Stomach (tissue), 8 donors: ENCODE measurements at regions not wholly inside any gene's neighbourhood (a gene's known extent, or its start where the extent isn't known, plus 50 kb on each side); places are given as distances from the start of the nearest gene placed in this dataset.

ENCODE experiments used
- DNase-seq, 2 donors: peaks; one replicate each; pipeline versions ENCODE4 v3.0.0 to v3.0.0-alpha.2; 2013 to 2019
- H3K27ac ChIP-seq, 5 donors: fragments of 200-600 bp in 4 of 5; sonication (generic) in 4 of 5; one replicate each; pipeline ENCODE4 v1.5.1; 2013 to 2019; ENCODE audit warnings: mild to moderate bottlenecking in 1 of 5, moderate library complexity in 1 of 5
- H3K27me3 ChIP-seq, 3 donors: fragments of 200-600 bp; sonication (generic); one replicate each; pipeline ENCODE4 v1.5.1; 2017 to 2019; ENCODE audit warnings: mixed run types in 1 of 3
- H3K36me3 ChIP-seq, 4 donors: fragments of 200-600 bp; sonication (generic); 1 replicate in 3 of 4; 2 replicates in 1 of 4; pipeline ENCODE4 v1.5.1; 2016 to 2019
- H3K4me1 ChIP-seq, 4 donors: fragments of 200-600 bp; sonication (generic); one replicate each; pipeline ENCODE4 v1.5.1; 2016 to 2019
- H3K4me3 ChIP-seq, 4 donors: fragments of 200-600 bp; sonication (generic) in 3 of 4; one replicate each; pipeline ENCODE4 v1.5.1; 2016 to 2019; ENCODE audit warnings: mild to moderate bottlenecking in 1 of 4
- H3K9me3 ChIP-seq, 4 donors: fragments of 200-600 bp; sonication (generic); one replicate each; pipeline ENCODE4 v1.5.1; 2016 to 2019
- CTCF ChIP-seq, 7 experiments: fragments of 450-650 bp in 4 of 7; fragments of 200-600 bp in 3 of 7; sonication (generic) in 3 of 7; IDR thresholded peaks; one replicate each; pipeline ENCODE4 v1.5.1; 2016 to 2019; ENCODE audit warnings: antibody characterized with exemption in 7 of 7, control low read depth in 2 of 7, mild to moderate bottlenecking in 1 of 7
- EP300 ChIP-seq: sonication (generic); formaldehyde crosslinking; IDR thresholded peaks from one replicate; pipeline ENCODE4 v1.6.1; 2017; ENCODE audit warnings: antibody characterized with exemption
- POLR2A ChIP-seq, 4 donors: fragments of 450-650 bp; IDR thresholded peaks; one replicate each; pipeline ENCODE4 v1.6.1; 2016; ENCODE audit warnings: antibody characterized with exemption in 4 of 4, control low read depth in 2 of 4, mild to moderate bottlenecking in 1 of 4, moderate library complexity in 1 of 4
- POLR2AphosphoS5 ChIP-seq, 3 donors: sonication (generic); formaldehyde crosslinking; IDR thresholded peaks; one replicate each; pipeline ENCODE4 v1.6.1; 2016; ENCODE audit warnings: antibody characterized with exemption in 3 of 3
- whole genome bisulfite sequencing, 5 donors: extraction: QIAGEN DNeasy Blood & Tissue Kit in 3 of 5; methylation state at CpG; one replicate each; pipeline versions ENCODE4 v1.1.5 to v1.1.7; 2013 to 2018; 5-methylcytosine and 5-hydroxymethylcytosine counted together
- intact Hi-C: fragments of 100-400 bp; cut with DNase I; formaldehyde crosslinking; loops from one replicate; pipeline ENCODE4 v1.15.1; 2023; ENCODE audit warnings: low total_unique reads
- donor health status: healthy with polysubstance abuse.
- donor health status: Bipolar disorder and iron deficiency.
- donor health status: healthy.

- Histone ChIP-seq H3K9me3 (peaks cover 0 to 7% (median 2%) of the 10 kb centered on the region in 4 donors), H3K36me3 (no peaks in the 10 kb centered on the region), H3K4me1 (no peaks in the 10 kb centered on the region), H3K27me3 (no peaks in the 10 kb centered on the region), H3K4me3 (no peak overlapping the region), H3K27ac (no peak overlapping the region)
- TF ChIP-seq POLR2A (IDR thresholded peaks at IDR 0.05), result no peak
- TF ChIP-seq POLR2AphosphoS5 (IDR thresholded peaks at IDR 0.05), result no peak
- TF ChIP-seq CTCF (IDR thresholded peaks at IDR 0.05), result no peak
- no peak for TF ChIP-seq EP300
- intact Hi-C loops, result no loop called here
- 64 to 89% (median 79%) methylated on average over 1 of the region's 1 CpG for WGBS, 5 donors
- no peak for DNase-seq
Observed at GRCh38 chr3:107008213-107008612, 369.0 kb upstream of the CCDC54 start.

GRCh38 chr3:107013641-107014040 is 363.6 kb upstream of the CCDC54 start:
- 92 to 98% (median 97%) methylated on average over 1 of the region's 1 CpG for WGBS, 5 donors
- Histone ChIP-seq H3K4me1 (no peaks in the 10 kb centered on the region), H3K4me3 (no peak overlapping the region), H3K9me3 (peaks cover 0 to 13% (median 2%) of the 10 kb centered on the region in 4 donors), H3K27ac (no peak overlapping the region), H3K27me3 (no peaks in the 10 kb centered on the region), H3K36me3 (no peaks in the 10 kb centered on the region)
- intact Hi-C loops, result no loop called here
- TF ChIP-seq POLR2AphosphoS5 (IDR thresholded peaks at IDR 0.05) (no peak), POLR2A (IDR thresholded peaks at IDR 0.05) (no peak), EP300 (no peak), CTCF (IDR thresholded peaks at IDR 0.05) (no peak)
- no peak for DNase-seq

- peak in 1 of 2 donors; percentile 16 for DNase-seq
- WGBS, 5 donors, result 42 to 52% (median 50%) methylated on average over 2 of the region's 2 CpGs
- no peak overlapping the region for H3K27ac ChIP-seq
- H3K4me1 ChIP-seq, result no peaks in the 10 kb centered on the region
- TF ChIP-seq EP300 (no peak), POLR2AphosphoS5 (IDR thresholded peaks at IDR 0.05) (no peak), CTCF (IDR thresholded peaks at IDR 0.05) (no peak)
- intact Hi-C loops, result no loop called here
- H3K4me3 ChIP-seq, result no peak overlapping the region
- H3K27me3 ChIP-seq, result no peaks in the 10 kb centered on the region
- H3K9me3 ChIP-seq, result no peaks in the 10 kb centered on the region
- no peaks in the 10 kb centered on the region for H3K36me3 ChIP-seq
Observed at GRCh38 chr3:107024551-107025026, 352.6 kb upstream of the CCDC54 start.

- TF ChIP-seq POLR2AphosphoS5 (IDR thresholded peaks at IDR 0.05) (no peak), POLR2A (IDR thresholded peaks at IDR 0.05) (no peak), EP300 (no peak), CTCF (IDR thresholded peaks at IDR 0.05) (no peak)
- no peak overlapping the region for H3K27ac ChIP-seq
- WGBS, 5 donors, result 11 to 48% (median 28%) methylated on average over 3 of the region's 3 CpGs
- H3K4me3 ChIP-seq, result no peak overlapping the region
- H3K9me3 ChIP-seq, result no peaks in the 10 kb centered on the region
- intact Hi-C loops, result no loop called here
- DNase-seq, result no peak
- H3K27me3 ChIP-seq, result no peaks in the 10 kb centered on the region
- no peaks in the 10 kb centered on the region for H3K4me1 ChIP-seq
- no peaks in the 10 kb centered on the region for H3K36me3 ChIP-seq
Observed at GRCh38 chr3:107025961-107026360, 351.3 kb upstream of the CCDC54 start.
